Esophagus muscularis mucosa (tissue), 4 donors: ENCODE measurements at regions not wholly inside any gene's neighbourhood (a gene's known extent, or its start where the extent isn't known, plus 50 kb on each side); places are given as distances from the start of the nearest gene placed in this dataset.

Source experiments
- DNase-seq: peaks from one replicate; pipeline ENCODE4 v3.0.0-alpha.2; 2017; ENCODE audit errors: extremely low spot score
- H3K27ac ChIP-seq, 4 donors: fragments of 200-600 bp; sonication (generic); replicated peaks in 1 of 4; 1 replicate in 3 of 4; 2 replicates in 1 of 4; pipeline ENCODE4 v1.5.1; 2016 to 2019; ENCODE audit warnings: mild to moderate bottlenecking in 1 of 4
- H3K27me3 ChIP-seq, 4 donors: fragments of 200-600 bp; sonication (generic); one replicate each; pipeline versions ENCODE4 v1.5.1 to v1.6.0; 2016 to 2019
- H3K36me3 ChIP-seq, 4 donors: fragments of 200-600 bp; sonication (generic); one replicate each; pipeline ENCODE4 v1.5.1; 2016 to 2019
- H3K4me1 ChIP-seq, 4 donors: fragments of 200-600 bp; sonication (generic); one replicate each; pipeline ENCODE4 v1.5.1; 2016 to 2019
- H3K4me3 ChIP-seq, 4 donors: fragments of 200-600 bp; sonication (generic); 1 replicate in 2 of 4; 2 replicates in 2 of 4; pipeline ENCODE4 v1.5.1; 2016 to 2019; ENCODE audit warnings: mild to moderate bottlenecking in 4 of 4, moderate library complexity in 1 of 4
- H3K9me3 ChIP-seq, 4 donors: fragments of 200-600 bp; sonication (generic); 1 replicate in 3 of 4; 2 replicates in 1 of 4; pipeline ENCODE4 v1.5.1; 2016 to 2019
- EP300 ChIP-seq: sonication (generic); formaldehyde crosslinking; IDR thresholded peaks from one replicate; pipeline ENCODE4 v1.6.1; 2017; ENCODE audit warnings: antibody characterized with exemption
- POLR2A ChIP-seq: fragments of 450-650 bp; IDR thresholded peaks from one replicate; pipeline ENCODE4 v1.6.1; 2017; ENCODE audit warnings: antibody characterized with exemption, moderate library complexity, mild to moderate bottlenecking, low read depth
- POLR2AphosphoS5 ChIP-seq, 2 donors: sonication (generic); formaldehyde crosslinking; IDR thresholded peaks; one replicate each; pipeline ENCODE4 v1.6.1; 2017; ENCODE audit warnings: antibody characterized with exemption in 2 of 2
- WGBS: methylation state at CpG from one replicate; pipeline ENCODE4 v1.1.5; 2018; 5-methylcytosine and 5-hydroxymethylcytosine counted together
- intact Hi-C: fragments of 100-400 bp; cut with DNase I; formaldehyde crosslinking; loops from one replicate; pipeline ENCODE4 v1.15.1; 2023
- TF ChIP-seq, protein P1 (sequence below), 3 experiments: fragments of 200-600 bp in 2 of 3; fragments of 450-650 bp in 1 of 3; sonication (generic) in 2 of 3; IDR thresholded peaks; one replicate each; pipeline ENCODE4 v1.5.1; 2017 to 2019; ENCODE audit warnings: antibody characterized with exemption in 3 of 3, mild to moderate bottlenecking in 2 of 3, moderate library complexity in 1 of 3

DNA sequence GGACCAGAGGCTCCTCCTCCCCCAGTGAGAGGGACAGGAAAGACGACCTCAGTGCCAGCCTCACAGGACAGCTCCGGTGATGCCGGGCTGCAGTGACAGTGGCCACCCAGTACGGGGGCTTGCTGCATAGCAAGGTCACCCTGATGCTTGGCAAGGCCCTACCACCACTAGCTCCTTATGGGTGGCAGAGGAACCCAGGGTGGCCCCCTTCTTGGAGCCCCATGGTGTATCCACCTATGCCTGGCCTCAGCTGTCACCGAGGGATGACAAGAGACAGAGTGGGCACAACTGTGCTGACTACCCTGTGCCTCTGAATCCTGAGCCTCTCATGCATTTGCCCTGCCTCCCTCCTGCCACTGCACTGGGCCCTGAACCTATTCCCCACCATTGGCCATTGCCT is 809.2 kb downstream of the TBC1D22A start:
- no peaks in the 10 kb centered on the region for H3K9me3 ChIP-seq
- 63% methylated on average over 2 of the region's 5 CpGs for WGBS
- H3K4me3 ChIP-seq, result no peak overlapping the region
- H3K4me1 ChIP-seq, result no peaks in the 10 kb centered on the region
- no peaks in the 10 kb centered on the region for H3K36me3 ChIP-seq
- no peak overlapping the region for H3K27ac ChIP-seq
- intact Hi-C loops, result no loop called here
- TF ChIP-seq POLR2A (no peak), EP300 (no peak)
- no peak for DNase-seq
- peaks cover 0 to 37% (median 0%) of the 10 kb centered on the region in 4 donors for H3K27me3 ChIP-seq

DNA sequence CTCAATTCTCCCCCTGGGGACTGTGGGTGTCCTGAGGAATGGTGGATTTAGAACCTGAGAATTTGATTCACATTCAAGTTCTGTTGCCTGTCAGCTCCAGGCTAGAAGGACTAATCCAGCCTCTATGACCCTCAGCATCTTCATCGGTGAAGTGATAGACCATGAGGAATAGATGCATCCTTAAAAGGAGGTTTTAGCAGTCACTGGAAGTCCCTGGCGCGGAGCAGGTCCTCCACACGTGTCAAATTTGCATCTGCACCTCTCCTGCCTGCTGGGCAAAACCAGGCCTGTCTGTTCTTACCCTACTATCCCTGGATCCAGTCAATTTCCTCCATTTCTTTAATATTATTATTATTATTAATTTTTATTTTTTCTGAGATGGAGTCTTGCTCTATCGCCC is 808.4 kb downstream of the TBC1D22A start:
- TF ChIP-seq POLR2A (no peak), POLR2AphosphoS5 (IDR thresholded peaks at IDR 0.05) (no peak), EP300 (no peak)
- TF ChIP-seq, protein P1, sequence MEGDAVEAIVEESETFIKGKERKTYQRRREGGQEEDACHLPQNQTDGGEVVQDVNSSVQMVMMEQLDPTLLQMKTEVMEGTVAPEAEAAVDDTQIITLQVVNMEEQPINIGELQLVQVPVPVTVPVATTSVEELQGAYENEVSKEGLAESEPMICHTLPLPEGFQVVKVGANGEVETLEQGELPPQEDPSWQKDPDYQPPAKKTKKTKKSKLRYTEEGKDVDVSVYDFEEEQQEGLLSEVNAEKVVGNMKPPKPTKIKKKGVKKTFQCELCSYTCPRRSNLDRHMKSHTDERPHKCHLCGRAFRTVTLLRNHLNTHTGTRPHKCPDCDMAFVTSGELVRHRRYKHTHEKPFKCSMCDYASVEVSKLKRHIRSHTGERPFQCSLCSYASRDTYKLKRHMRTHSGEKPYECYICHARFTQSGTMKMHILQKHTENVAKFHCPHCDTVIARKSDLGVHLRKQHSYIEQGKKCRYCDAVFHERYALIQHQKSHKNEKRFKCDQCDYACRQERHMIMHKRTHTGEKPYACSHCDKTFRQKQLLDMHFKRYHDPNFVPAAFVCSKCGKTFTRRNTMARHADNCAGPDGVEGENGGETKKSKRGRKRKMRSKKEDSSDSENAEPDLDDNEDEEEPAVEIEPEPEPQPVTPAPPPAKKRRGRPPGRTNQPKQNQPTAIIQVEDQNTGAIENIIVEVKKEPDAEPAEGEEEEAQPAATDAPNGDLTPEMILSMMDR (IDR thresholded peaks at IDR 0.05), result no peak
- DNase-seq, result no peak
- Histone ChIP-seq H3K4me1 (no peaks in the 10 kb centered on the region), H3K27ac (no peak overlapping the region), H3K4me3 (no peak overlapping the region), H3K27me3 (peaks cover 0 to 29% (median 0%) of the 10 kb centered on the region in 4 donors), H3K36me3 (no peaks in the 10 kb centered on the region), H3K9me3 (no peaks in the 10 kb centered on the region)
- intact Hi-C loops, result no loop called here
- WGBS, result 92% methylated on average over 5 of the region's 5 CpGs

DNA sequence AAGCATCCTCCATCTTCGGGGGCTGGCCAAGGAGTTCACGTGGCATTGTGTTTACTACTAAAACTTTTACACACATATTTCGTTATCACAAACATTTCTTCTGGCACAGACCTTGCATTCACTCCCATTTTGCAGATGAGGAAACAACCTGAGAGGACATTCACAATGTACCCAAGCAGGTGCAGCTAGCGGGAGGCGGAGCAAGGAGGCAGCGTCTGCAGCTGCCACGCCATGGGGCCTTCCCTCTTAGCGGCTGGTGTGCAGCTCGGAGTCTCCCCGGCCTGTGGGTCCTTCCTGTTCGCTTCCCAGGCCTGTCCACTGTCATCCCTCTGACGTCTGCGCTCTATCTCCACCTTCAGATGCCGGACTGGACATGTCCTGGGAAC is 807.8 kb downstream of the TBC1D22A start:
- DNase-seq, result no peak
- Histone ChIP-seq H3K27me3 (peaks cover 0 to 25% (median 0%) of the 10 kb centered on the region in 4 donors), H3K9me3 (no peaks in the 10 kb centered on the region), H3K4me1 (peaks cover 0 to 2% (median 0%) of the 10 kb centered on the region in 4 donors), H3K4me3 (no peak overlapping the region), H3K27ac (no peak overlapping the region), H3K36me3 (no peaks in the 10 kb centered on the region)
- TF ChIP-seq, protein P1 (IDR thresholded peaks at IDR 0.05), result no peak
- intact Hi-C loops, result no loop called here
- 91% methylated on average over 14 of the region's 14 CpGs for WGBS

DNA sequence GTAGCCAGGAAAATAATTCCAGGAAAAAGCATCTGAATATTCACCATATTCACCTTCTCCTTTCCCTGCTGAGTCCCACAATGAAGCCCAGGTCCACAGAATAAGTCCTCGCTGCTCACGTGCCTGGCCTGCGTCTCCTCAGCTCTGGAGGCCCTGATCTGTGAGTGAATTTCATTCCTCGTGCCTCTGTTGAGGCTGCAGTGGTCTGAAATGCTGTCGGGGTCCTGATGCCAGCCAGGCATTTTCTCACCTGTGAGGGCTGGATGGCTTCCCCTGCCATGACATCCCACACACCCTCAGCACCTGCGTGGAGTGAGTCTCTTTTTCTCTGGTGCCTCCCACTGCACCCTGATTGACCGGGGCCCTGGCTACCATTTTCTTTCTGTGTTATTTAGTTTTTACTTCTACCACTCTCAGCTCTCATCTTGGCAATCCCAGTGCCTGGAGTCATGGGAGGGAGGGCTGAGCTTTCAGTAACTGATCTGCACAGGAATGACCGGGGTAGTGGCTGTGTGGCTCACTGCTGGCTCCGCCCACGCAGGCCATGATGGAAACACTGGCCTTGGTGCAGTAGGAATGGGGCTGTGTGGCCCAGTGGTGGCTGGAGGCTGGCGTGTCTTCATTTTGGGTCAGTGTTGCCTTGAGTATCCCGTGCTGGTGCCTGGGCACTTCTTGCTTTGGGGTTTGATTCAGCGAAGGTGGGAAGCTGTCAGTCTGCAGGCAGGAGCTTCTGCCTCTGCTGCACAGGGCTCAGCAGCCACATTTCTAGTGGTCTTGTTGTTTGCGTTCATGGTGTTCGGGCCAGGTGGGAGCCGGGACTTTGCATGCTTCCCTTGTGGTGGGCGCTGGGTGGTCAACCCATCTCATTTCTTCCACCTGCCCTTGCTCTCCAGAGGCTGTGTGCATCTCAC is 807.2 kb downstream of the TBC1D22A start:
- no peaks in the 10 kb centered on the region for H3K36me3 ChIP-seq
- TF ChIP-seq, protein P1 (IDR thresholded peaks at IDR 0.05), result no peak
- no peak for TF ChIP-seq EP300
- no peak for TF ChIP-seq POLR2AphosphoS5 (IDR thresholded peaks at IDR 0.05)
- no peak for TF ChIP-seq POLR2A
- peaks cover 0 to 8% (median 5%) of the 10 kb centered on the region in 4 donors for H3K4me1 ChIP-seq
- H3K27ac ChIP-seq, result no peak overlapping the region
- H3K27me3 ChIP-seq, result peaks cover 0 to 20% (median 0%) of the 10 kb centered on the region in 4 donors
- intact Hi-C loops, result no loop called here
- no peak for DNase-seq
- H3K4me3 ChIP-seq, result no peak overlapping the region
- no peaks in the 10 kb centered on the region for H3K9me3 ChIP-seq
- 94% methylated on average over 15 of the region's 17 CpGs for WGBS

DNA sequence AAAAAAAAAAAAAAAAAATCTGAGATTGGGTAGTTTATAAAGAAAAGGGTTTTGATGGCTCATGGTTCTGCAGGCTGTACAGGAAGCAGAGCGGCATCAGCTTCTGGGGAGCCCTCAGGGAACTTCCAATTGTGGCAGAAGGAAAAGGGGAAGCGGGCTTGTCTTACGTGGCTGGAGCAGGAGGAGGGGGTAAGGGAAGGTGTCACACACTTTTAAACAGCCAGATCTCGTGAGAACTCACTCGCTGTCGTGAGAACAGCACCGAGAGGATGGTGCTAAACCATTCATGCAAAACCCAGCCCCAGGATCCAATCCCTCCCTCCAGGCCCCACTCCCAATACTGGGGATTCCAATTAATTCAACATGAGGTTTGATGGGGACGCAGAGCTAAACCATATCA is 806.2 kb downstream of the TBC1D22A start:
- Histone ChIP-seq H3K4me3 (no peak overlapping the region), H3K27ac (no peak overlapping the region), H3K4me1 (peaks cover 0 to 12% (median 8%) of the 10 kb centered on the region in 4 donors), H3K36me3 (no peaks in the 10 kb centered on the region), H3K9me3 (no peaks in the 10 kb centered on the region), H3K27me3 (peaks cover 0 to 21% (median 0%) of the 10 kb centered on the region in 4 donors)
- intact Hi-C loops, result no loop called here
- no peak for TF ChIP-seq EP300
- no peak for TF ChIP-seq POLR2A
- TF ChIP-seq POLR2AphosphoS5 (IDR thresholded peaks at IDR 0.05), result no peak
- DNase-seq, result no peak
- 85% methylated on average over 8 of the region's 8 CpGs for WGBS
